VCaP (cell line): ENCODE measurements at regions not wholly inside any gene's neighbourhood (a gene's known extent, or its start where the extent isn't known, plus 50 kb on each side); places are given as distances from the start of the nearest gene placed in this dataset.

Source experiments
- H3K27ac ChIP-seq: fragments of 450-650 bp; 2 replicates; pipeline ENCODE4 v1.5.1; 2017
- CTCF ChIP-seq: fragments of 450-650 bp; conservative IDR thresholded peaks from 2 replicates; pipeline ENCODE4 v1.5.1; 2017; ENCODE audit warnings: mild to moderate bottlenecking, moderate library complexity

DNA sequence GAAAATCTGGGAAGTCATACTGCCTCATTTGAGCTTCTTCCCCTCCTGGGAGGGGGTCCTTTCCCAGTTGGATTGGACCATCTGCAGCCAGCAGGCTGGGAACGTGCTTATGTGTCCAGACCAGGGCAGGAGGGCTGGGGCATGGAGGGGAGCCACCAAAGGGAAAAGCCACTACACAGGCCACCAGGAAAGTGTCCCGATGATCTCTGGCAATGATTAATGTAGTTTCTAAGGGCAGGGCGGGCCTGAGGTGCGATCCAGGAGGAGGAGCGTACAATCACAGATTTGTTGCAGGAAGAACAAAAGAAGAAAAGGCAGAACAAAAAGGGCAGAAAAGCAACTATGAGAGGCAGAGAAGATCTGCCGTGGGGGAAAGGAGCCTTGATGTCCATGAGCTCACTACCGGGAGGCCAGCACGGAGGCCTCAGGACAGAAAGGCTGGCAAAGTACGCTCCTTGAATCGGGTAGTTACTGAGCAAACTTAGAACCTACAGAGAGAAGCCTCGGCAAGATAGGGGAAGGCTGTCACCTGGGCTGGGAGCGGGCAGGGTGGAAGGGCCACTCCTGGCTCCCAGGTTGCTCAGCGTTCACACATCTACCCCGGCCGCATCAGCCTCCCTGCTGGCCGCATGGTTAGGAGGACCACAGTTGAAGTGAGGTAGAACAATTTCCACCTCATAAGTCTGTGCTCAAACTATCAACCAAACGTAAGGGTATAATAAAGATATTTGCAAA lies 79.5 kb upstream of the PCSK6 start:
- no peak overlapping the region for H3K27ac ChIP-seq
- TF ChIP-seq CTCF: no peak

DNA sequence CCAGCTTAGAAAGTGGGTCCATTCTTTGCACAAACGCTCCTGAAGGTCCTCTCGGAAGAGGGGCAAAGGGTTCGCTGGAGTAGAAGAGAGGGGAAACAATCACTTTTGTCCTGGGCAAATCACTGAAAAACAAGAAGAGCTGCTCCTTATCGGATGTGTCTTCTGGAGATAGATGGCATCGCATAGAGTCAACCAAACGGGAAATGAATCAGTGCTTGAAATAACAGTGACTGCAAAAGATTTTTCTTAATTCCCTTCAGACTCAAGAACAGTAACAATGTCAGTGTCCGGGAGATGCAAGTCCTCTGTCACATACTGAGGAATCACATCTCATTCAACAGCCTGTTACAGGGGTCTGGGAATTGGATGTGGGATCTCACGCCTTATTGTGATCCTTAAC lies 78.8 kb upstream of the PCSK6 start:
- no peak for TF ChIP-seq CTCF
- H3K27ac ChIP-seq: no peak overlapping the region

- H3K27ac ChIP-seq: no peak overlapping the region
- no peak for TF ChIP-seq CTCF
These were observed 77.4 kb upstream of the PCSK6 start for GRCh38 chr15:101566748-101567488.

- no peak for TF ChIP-seq CTCF
- no peak overlapping the region for H3K27ac ChIP-seq
These were observed 75.9 kb upstream of the PCSK6 start for GRCh38 chr15:101565377-101565776.

DNA sequence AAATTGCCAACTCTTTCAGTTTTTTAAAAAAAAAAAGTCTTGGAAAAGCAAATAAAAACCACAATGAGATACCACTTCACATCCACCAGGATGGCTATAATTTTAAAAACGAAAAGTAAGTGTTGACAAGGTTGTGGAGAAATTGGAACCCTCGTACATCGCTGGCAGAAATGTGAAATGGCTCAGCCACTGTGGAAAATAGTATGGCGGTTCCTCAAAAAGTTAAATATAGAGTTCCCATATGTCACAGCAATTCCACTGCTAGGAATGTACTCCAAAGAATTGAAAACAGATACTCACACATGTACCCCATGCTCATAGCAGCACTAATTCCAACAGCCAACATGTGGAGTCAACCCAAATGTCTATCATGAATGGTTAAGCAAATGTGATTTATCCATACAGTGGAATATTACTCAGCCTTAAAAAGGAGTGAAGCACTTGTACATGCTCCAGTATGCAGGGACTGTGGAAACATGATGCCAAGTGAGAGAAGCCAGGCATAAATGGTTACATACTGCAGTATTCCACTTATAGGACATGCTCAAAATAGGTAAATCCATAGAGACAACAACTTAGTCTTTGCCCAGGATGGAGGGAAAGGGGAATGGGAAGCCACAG lies 73.8 kb upstream of the PCSK6 start:
- TF ChIP-seq CTCF: no peak
- H3K27ac ChIP-seq: no peak overlapping the region

- H3K27ac ChIP-seq: no peak overlapping the region
- no peak for TF ChIP-seq CTCF
These were observed 73.0 kb upstream of the PCSK6 start for GRCh38 chr15:101562428-101563059.

GRCh38 chr15:101561584-101561906 lies 72.0 kb upstream of the PCSK6 start:
- TF ChIP-seq CTCF: no peak
- no peak overlapping the region for H3K27ac ChIP-seq
